GM19467 (cell line): ENCODE measurements at regions not wholly inside any gene's neighbourhood (a gene's known extent, or its start where the extent isn't known, plus 50 kb on each side); places are given as distances from the start of the nearest gene placed in this dataset.

Source experiments
- ATAC-seq: cut with Tn5 transposase; IDR thresholded peaks from one replicate; pipeline ENCODE4 v1.9.1; 2021; ENCODE audit warnings: mild to moderate bottlenecking, moderate library complexity; ENCODE audit not compliant: unreplicated experiment

- ATAC-seq, result no peak
Observed at GRCh38 chr13:76025392-76025791, 389.3 kb downstream of the LMO7 start.

DNA sequence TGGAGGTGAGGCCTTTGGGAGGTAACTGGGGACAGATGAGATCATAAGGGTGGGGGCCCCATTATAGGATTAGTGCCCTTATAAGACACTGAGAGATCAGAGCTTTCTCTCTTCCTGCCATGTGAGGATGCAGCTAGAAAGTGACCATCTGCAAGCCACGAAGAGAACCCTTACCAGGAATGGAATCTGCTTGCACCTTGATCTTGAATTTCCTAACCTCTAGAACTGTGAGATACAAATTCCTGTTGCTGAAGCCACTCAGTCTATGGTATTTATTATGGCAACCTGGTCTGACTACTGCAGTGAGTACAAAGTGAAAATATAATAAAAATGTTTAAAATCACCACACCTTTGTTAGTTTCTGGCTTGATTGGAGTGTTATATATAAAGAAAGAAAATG lies 388.0 kb downstream of the LMO7 start:
- no peak for ATAC-seq

DNA sequence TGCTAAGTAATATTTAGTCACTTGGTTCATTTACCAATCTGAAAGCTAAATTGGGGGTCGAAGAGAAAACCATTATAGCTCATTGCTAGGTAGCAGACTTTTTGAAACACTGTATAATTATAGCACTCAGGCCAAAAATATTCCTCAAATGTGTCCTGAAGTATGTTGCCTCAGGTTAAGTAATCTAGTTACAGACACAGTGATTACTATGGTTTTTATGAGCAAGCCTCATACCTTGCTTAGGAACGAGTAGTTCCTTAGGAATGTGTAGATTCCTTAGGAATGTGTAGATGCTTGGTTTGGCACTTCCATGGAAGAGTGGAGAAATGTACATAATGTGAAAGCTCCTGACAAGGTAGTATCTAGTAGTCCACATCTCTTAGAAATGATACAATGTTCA lies 387.5 kb downstream of the LMO7 start:
- ATAC-seq, result no peak

- no peak for ATAC-seq
Observed at GRCh38 chr13:76020421-76020955, 384.4 kb downstream of the LMO7 start.

GRCh38 chr13:76019421-76020044 lies 383.4 kb downstream of the LMO7 start:
- no peak for ATAC-seq

DNA sequence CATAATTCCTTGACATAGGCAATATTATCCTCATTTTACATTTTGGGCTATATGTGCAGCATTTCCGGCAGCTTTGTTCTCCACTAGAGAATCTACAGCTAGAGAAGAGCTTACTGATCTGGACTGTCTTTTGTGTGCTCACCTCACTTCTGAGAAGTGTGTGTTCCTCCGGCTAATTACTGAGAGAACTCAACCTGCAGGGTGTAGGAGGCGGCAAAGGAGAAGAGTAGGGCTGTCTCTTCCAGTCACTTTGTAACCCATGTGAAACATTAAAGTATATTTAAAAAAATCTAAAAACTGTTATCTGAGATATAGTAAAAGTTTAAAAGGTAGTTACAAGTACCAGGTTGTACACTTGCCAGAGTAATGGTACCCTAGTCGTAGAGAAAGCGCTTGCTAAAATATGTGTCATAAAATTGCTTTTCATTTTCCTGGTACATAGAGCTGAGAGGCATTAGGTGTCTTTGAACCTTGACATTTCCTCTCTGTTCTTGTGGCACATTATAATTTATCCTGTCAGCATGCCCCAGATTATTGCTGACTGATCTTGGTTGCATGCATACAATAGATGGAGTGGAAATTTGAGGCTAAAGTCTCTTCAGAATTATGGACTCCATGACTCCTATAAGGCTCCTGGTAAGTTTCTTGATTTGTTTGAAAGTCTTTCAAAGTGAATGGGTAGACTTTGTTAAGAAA lies 381.9 kb downstream of the LMO7 start:
- ATAC-seq, result no peak

DNA sequence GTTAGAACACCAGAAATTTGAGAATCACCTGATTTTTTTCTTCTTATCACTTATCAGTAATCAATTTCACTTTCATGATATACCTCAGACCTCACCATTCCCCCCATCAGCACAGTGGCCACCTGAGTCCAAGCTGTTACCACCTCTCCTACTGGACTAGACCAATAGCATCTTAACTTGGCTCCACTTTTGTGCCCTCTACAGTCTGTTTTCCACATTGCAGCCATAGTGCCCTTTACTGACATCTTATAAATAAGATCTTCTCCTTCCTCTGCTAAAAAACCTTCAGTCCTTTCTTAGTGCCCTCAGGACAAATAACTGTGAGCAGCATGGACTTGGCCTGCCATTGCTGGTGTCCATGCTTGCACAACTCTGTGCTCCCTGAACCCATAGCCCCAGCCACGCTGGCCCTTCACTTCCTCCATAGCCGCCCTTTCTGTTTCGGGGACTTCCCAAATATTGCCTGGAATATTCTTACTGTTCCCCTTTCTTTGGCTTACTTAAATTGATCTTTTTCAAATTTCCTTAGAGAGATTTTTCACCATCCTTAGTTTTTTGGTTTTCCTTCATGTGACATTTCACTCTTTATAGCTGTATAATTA lies 380.8 kb downstream of the LMO7 start:
- ATAC-seq, result peak; percentile 83

- no peak for ATAC-seq
Observed at GRCh38 chr13:76014406-76015318, 378.5 kb downstream of the LMO7 start.

GRCh38 chr13:76012091-76012721 lies 376.1 kb downstream of the LMO7 start:
- ATAC-seq, result no peak

- peak; percentile 68 for ATAC-seq
Observed at GRCh38 chr13:76009267-76009890, 373.2 kb downstream of the LMO7 start.

- ATAC-seq, result no peak
Observed at GRCh38 chr13:76004416-76004815, 368.3 kb downstream of the LMO7 start.

- no peak for ATAC-seq
Observed at GRCh38 chr13:76000131-76000530, 364.0 kb downstream of the LMO7 start.

- no peak for ATAC-seq
Observed at GRCh38 chr13:75996582-75996981, 360.5 kb downstream of the LMO7 start.

- ATAC-seq, result no peak
Observed at GRCh38 chr13:75995966-75996365, 359.8 kb downstream of the LMO7 start.

GRCh38 chr13:75993823-75994222 lies 357.7 kb downstream of the LMO7 start:
- no peak for ATAC-seq

DNA sequence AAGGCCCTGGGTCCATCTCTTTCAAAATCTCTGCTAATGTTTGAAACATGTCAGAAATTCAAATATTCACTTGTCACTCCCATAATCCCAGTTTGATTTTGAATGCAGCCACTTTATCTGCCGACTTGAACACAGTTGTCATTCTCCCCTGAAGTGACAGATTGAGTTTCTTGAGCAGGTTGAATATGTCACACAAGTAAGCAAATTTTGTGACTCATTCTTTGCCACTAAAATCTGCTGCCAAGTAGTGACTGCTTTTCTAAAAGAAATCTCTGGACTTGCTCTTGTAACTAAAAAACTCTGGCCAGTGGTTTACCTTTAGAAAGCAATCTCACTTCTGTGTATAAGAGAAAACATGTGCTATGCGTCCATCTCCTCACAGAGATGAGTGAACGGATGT lies 357.1 kb downstream of the LMO7 start:
- no peak for ATAC-seq

- peak; percentile 95 for ATAC-seq
Observed at GRCh38 chr13:75986818-75987217, 350.7 kb downstream of the LMO7 start.

DNA sequence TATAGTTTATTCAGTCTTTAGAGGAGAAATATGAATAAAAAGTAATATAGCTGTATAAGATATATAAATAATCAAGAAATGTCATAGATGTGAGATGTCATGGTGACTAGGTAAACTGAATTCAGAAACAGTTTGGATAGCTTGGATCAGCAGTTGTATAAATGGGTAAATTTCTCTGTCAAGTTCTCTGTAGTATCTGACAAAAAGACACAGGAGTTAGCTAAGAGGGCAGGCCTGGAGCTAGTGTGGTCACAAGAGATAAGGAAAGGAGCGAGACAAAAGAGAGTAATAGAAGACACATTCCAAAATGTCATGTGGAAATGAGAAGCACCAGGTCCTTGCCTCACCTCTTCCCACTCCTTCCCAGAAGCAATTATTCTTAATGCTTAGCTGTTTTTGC lies 349.0 kb downstream of the LMO7 start:
- ATAC-seq, result no peak

DNA sequence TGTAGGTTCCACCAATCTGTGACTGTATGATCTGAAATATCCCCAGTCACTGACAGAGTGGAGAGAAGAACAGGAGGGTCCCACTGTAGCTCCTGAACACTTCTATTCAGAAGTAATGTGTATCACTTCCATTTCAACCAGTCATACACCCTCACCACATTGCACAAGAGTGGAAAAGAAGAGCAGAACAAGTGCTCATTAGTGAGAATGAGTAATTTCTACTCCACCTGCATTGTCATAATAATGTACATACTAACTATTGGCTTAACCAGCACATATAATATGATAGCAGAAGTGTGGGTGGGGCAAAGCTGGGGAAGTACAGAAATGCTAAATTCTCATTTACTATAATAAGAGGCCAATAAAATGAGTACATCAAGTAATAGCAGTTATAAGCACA lies 342.7 kb downstream of the LMO7 start:
- no peak for ATAC-seq
